ENCODE measurements at regions not wholly inside any gene's neighbourhood (a gene's known extent, or its start where the extent isn't known, plus 50 kb on each side); places are given as distances from the start of the nearest gene placed in this dataset.

DNA sequence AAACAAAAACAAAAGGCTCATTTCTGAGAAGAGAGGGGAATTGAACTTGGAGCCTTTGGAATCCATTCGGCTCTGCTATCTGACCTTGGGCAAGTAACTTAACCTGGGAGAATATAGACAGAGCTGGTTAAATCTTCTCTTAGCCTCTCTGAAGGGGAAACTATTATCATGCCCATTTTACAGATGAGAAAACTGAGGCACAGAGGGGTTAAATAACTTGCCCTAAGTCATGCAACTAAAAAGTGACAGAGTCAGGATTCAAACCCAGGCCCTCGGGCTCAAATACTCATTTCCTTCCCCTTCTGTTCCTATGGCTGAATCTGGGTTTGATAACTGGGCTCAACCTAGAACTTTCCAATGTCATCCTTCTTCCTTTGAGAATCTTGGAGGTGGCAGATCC lies 291.3 kb upstream of the MSX2 start:
- Histone ChIP-seq H3K36me3 (no peaks in the 10 kb centered on the region), H3K4me3 (no peak overlapping the region), H3K9me3 (no peaks in the 10 kb centered on the region), H3K27ac (no peak overlapping the region), H3K4me1 (no peaks in the 10 kb centered on the region), H3K27me3 (no peaks in the 10 kb centered on the region)
- TF ChIP-seq POLR2A (IDR thresholded peaks at IDR 0.05) = no peak
- TF ChIP-seq POLR2AphosphoS5 (IDR thresholded peaks at IDR 0.05) = no peak
- TF ChIP-seq CTCF (IDR thresholded peaks at IDR 0.05) = no peak
- intact Hi-C loops (cut with DNase I; ENCODE audit: low total_unique reads) = no loop called here
- no peak for DNase-seq (ENCODE audit: low spot score in 2 of 2)

- TF ChIP-seq POLR2A (IDR thresholded peaks at IDR 0.05) (no peak), POLR2AphosphoS5 (IDR thresholded peaks at IDR 0.05) (no peak), CTCF (IDR thresholded peaks at IDR 0.05) (no peak)
- DNase-seq (ENCODE audit: low spot score in 2 of 2) = no peak
- Histone ChIP-seq H3K9me3 (no peaks in the 10 kb centered on the region), H3K4me1 (no peaks in the 10 kb centered on the region), H3K27ac (no peak overlapping the region), H3K36me3 (no peaks in the 10 kb centered on the region), H3K4me3 (no peak overlapping the region), H3K27me3 (no peaks in the 10 kb centered on the region)
- intact Hi-C loops (cut with DNase I; ENCODE audit: low total_unique reads) = no loop called here
Measured at GRCh38 chr5:174436750-174437149, 287.6 kb upstream of the MSX2 start.

DNA sequence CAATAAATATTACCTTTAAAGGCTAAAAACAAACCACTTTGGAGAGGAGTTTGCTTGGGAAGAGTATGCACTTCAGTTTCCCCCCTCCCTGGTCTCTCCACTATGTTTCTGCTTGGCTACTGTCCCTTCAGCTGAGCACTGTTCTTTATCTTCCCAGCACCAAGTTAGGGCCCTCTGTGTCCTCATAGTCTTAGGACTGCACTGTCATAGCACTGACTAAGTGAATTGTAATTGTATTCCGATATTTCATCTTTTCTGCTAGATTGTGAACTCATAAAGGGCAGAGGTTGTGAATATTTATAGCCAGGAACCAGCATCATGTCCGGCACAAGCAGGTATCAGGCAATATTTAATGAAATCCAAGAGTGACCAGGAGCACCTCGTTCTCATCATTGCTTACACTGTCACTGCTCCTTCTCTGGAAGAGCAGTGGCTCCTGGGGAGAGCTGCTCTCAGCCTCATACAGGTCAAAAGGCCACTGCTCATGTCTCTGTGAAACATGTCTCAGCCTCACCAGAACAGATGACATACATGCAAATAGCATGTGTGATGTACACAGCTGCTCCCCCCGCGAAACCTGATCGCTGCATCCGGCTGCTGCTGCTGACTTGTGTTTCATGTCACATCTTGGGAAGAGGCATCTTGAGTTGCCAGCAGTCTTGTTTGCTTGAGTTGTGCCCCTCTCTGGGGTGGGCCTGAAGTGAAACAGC lies 279.7 kb upstream of the MSX2 start:
- H3K9me3 ChIP-seq = no peaks in the 10 kb centered on the region
- no peaks in the 10 kb centered on the region for H3K36me3 ChIP-seq
- no peak overlapping the region for H3K4me3 ChIP-seq
- intact Hi-C loops (cut with DNase I; ENCODE audit: low total_unique reads) = no loop called here
- no peak for DNase-seq (ENCODE audit: low spot score in 2 of 2)
- no peak for TF ChIP-seq POLR2A (IDR thresholded peaks at IDR 0.05)
- no peak for TF ChIP-seq CTCF (IDR thresholded peaks at IDR 0.05)
- TF ChIP-seq POLR2AphosphoS5 (IDR thresholded peaks at IDR 0.05) = no peak
- no peak overlapping the region for H3K27ac ChIP-seq
- H3K27me3 ChIP-seq = no peaks in the 10 kb centered on the region
- H3K4me1 ChIP-seq = no peaks in the 10 kb centered on the region

- H3K36me3 ChIP-seq = no peaks in the 10 kb centered on the region
- DNase-seq (ENCODE audit: low spot score in 2 of 2) = no peak
- H3K9me3 ChIP-seq = no peaks in the 10 kb centered on the region
- no peaks in the 10 kb centered on the region for H3K27me3 ChIP-seq
- H3K4me3 ChIP-seq = no peak overlapping the region
- intact Hi-C loops (cut with DNase I; ENCODE audit: low total_unique reads) = no loop called here
- TF ChIP-seq POLR2A (IDR thresholded peaks at IDR 0.05) (no peak), CTCF (IDR thresholded peaks at IDR 0.05) (no peak), POLR2AphosphoS5 (IDR thresholded peaks at IDR 0.05) (no peak)
- no peak overlapping the region for H3K27ac ChIP-seq
- no peaks in the 10 kb centered on the region for H3K4me1 ChIP-seq
Measured at GRCh38 chr5:174446446-174446845, 277.9 kb upstream of the MSX2 start.

DNA sequence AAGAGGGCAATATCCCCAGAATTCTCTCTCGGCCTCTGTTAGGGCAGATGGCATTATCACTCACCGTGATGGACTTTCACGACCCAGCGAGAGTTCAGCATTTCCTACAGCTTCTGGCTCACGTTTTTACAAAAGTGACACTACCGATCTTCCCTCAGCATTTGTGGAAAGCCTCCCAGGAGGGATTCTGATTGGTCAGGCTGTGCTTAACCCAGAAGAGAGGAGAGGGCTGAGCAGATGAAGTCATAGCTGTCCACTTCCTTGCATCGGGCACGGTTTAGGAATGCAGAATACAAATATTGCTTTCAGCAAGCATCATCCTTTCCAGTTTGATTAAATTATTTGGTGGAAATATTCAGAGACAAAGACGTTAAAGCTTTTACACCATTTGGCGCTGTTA lies 277.4 kb upstream of the MSX2 start:
- Histone ChIP-seq H3K9me3 (no peaks in the 10 kb centered on the region), H3K27me3 (no peaks in the 10 kb centered on the region), H3K4me3 (no peak overlapping the region), H3K4me1 (no peaks in the 10 kb centered on the region), H3K36me3 (no peaks in the 10 kb centered on the region), H3K27ac (no peak overlapping the region)
- no peak for TF ChIP-seq POLR2A (IDR thresholded peaks at IDR 0.05)
- no peak for TF ChIP-seq CTCF (IDR thresholded peaks at IDR 0.05)
- no peak for TF ChIP-seq POLR2AphosphoS5 (IDR thresholded peaks at IDR 0.05)
- intact Hi-C loops (cut with DNase I; ENCODE audit: low total_unique reads) = no loop called here
- DNase-seq (ENCODE audit: low spot score in 2 of 2) = no peak
